ENCODE measurements at regions not wholly inside any gene's neighbourhood (a gene's known extent, or its start where the extent isn't known, plus 50 kb on each side); places are given as distances from the start of the nearest gene placed in this dataset.

GRCh38 chr10:78691301-78692030, 377.3 kb upstream of the ZMIZ1 start:
- CTCF ChIA-PET: no interaction called here
- 0 out of 4 replicates have a peak, but pooled peaks cover 0 to 3% of the 10 kb centered on the region in 2 experiments for H3K4me1 ChIP-seq (ENCODE audit: control insufficient read depth in 1 of 2, insufficient read depth in 2 of 2, low read length in 2 of 2)
- H3K4me3 ChIP-seq (replicated peaks in 1 of 2; ENCODE audit: low read depth in 1 of 2, low read length in 2 of 2): no peak overlapping the region
- BruUV-seq (replicated peaks): no TSS peak
- intact Hi-C loops (cut with micrococcal nuclease): no loop called here
- no peaks in the 10 kb centered on the region for H4K20me1 ChIP-seq (ENCODE audit: insufficient read depth)
- H3K4me2 ChIP-seq (ENCODE audit: low read length): no peak overlapping the region
- no peaks in the 10 kb centered on the region for H3K9me3 ChIP-seq (ENCODE audit: control insufficient read depth in 1 of 2, insufficient read depth in 1 of 2, low read depth in 1 of 2, low read length in 2 of 2)
- H3K36me3 ChIP-seq (ENCODE audit: control insufficient read depth in 1 of 2, insufficient read depth in 2 of 2, low read length in 2 of 2): no peaks in the 10 kb centered on the region
- ATAC-seq (no peak), DNase-seq (ENCODE audit: low read depth, low spot score) (no peak)
- POLR2A ChIA-PET: no interaction called here
- no peak overlapping the region for H3K27ac ChIP-seq (ENCODE audit: low read depth, low read length)
- RAD21 ChIA-PET (ENCODE audit: low non-redundant PET in 1 of 2, low total read pairs in 2 of 2, uncharacterized antibody in 2 of 2, unreplicated experiment in 2 of 2): no interaction called here
- TF ChIP-seq CBX3 (IDR thresholded peaks at IDR 0.05; ENCODE audit: low read depth) (no peak), MAX (IDR thresholded peaks at IDR 0.05) (no peak), SIN3A (IDR thresholded peaks at IDR 0.05; ENCODE audit: low read depth) (no peak)
- no peaks in the 10 kb centered on the region for H3K9me2 ChIP-seq (ENCODE audit: insufficient read depth)
- H3K27me3 ChIP-seq (ENCODE audit: insufficient read depth, low read length): no peaks in the 10 kb centered on the region
- H3K9ac ChIP-seq (ENCODE audit: low read length): no peak overlapping the region
- H3K79me2 ChIP-seq (ENCODE audit: insufficient read depth, low read length): no peaks in the 10 kb centered on the region
- H2AFZ ChIP-seq (ENCODE audit: low read depth, low read length, poor library complexity, severe bottlenecking): no peak overlapping the region

- ChIA-PET CTCF (no interaction called here), POLR2A (no interaction called here)
- BruUV-seq (replicated peaks): no TSS peak
Observed at GRCh38 chr10:78692071-78692470, 376.7 kb upstream of the ZMIZ1 start.

More at GRCh38 chr10:78692071-78692470, 376.7 kb upstream of the ZMIZ1 start:
- RAD21 ChIA-PET (ENCODE audit: low non-redundant PET in 1 of 2, low total read pairs in 2 of 2, uncharacterized antibody in 2 of 2, unreplicated experiment in 2 of 2): no interaction called here
- H2AFZ ChIP-seq (ENCODE audit: low read depth, low read length, poor library complexity, severe bottlenecking): no peak overlapping the region
- no peak overlapping the region for H3K27ac ChIP-seq (ENCODE audit: low read depth, low read length)
- H3K4me2 ChIP-seq (ENCODE audit: low read length): no peak overlapping the region
- H3K4me1 ChIP-seq (ENCODE audit: control insufficient read depth in 1 of 2, insufficient read depth in 2 of 2, low read length in 2 of 2): 0 out of 4 replicates have a peak, but pooled peaks cover 0 to 3% of the 10 kb centered on the region in 2 experiments
- no peaks in the 10 kb centered on the region for H4K20me1 ChIP-seq (ENCODE audit: insufficient read depth)
- no peaks in the 10 kb centered on the region for H3K9me2 ChIP-seq (ENCODE audit: insufficient read depth)
- no peak overlapping the region for H3K4me3 ChIP-seq (replicated peaks in 1 of 2; ENCODE audit: low read depth in 1 of 2, low read length in 2 of 2)
- DNase-seq (ENCODE audit: low read depth, low spot score) (no peak), ATAC-seq (no peak)
- H3K9ac ChIP-seq (ENCODE audit: low read length): no peak overlapping the region
- H3K27me3 ChIP-seq (ENCODE audit: insufficient read depth, low read length): no peaks in the 10 kb centered on the region
- TF ChIP-seq SP1 (IDR thresholded peaks at IDR 0.05; ENCODE audit: low read depth): no peak
- TF ChIP-seq ATF3 (IDR thresholded peaks at IDR 0.05): no peak
- no peak for TF ChIP-seq REST (IDR thresholded peaks at IDR 0.05; ENCODE audit: low read depth)
- no peak for TF ChIP-seq YY1 (IDR thresholded peaks at IDR 0.05; ENCODE audit: extremely low read depth, insufficient replicate concordance, low read depth, low read length)
- intact Hi-C loops (cut with micrococcal nuclease): no loop called here
- H3K36me3 ChIP-seq (ENCODE audit: control insufficient read depth in 1 of 2, insufficient read depth in 2 of 2, low read length in 2 of 2): no peaks in the 10 kb centered on the region
- H3K79me2 ChIP-seq (ENCODE audit: insufficient read depth, low read length): no peaks in the 10 kb centered on the region
- no peaks in the 10 kb centered on the region for H3K9me3 ChIP-seq (ENCODE audit: control insufficient read depth in 1 of 2, insufficient read depth in 1 of 2, low read depth in 1 of 2, low read length in 2 of 2)

All from HCT116 (cell line).